Gastroesophageal sphincter (tissue), 3 donors: ENCODE measurements at regions not wholly inside any gene's neighbourhood (a gene's known extent, or its start where the extent isn't known, plus 50 kb on each side); places are given as distances from the start of the nearest gene placed in this dataset.

Source experiments
- CTCF ChIP-seq, 4 experiments: fragments of 200-600 bp in 2 of 4; fragments of 450-650 bp in 2 of 4; sonication (generic) in 1 of 4; IDR thresholded peaks; one replicate each; pipeline ENCODE4 v1.5.1; 2017 to 2019; ENCODE audit warnings: antibody characterized with exemption in 4 of 4, mild to moderate bottlenecking in 2 of 4, moderate library complexity in 2 of 4
- EP300 ChIP-seq: sonication (generic); formaldehyde crosslinking; IDR thresholded peaks from one replicate; pipeline ENCODE4 v1.6.1; 2017; ENCODE audit warnings: antibody characterized with exemption, mild to moderate bottlenecking
- POLR2A ChIP-seq, 2 donors: fragments of 450-650 bp; IDR thresholded peaks; one replicate each; pipeline ENCODE4 v1.6.1; 2017; ENCODE audit warnings: antibody characterized with exemption in 2 of 2, mild to moderate bottlenecking in 2 of 2, moderate library complexity in 1 of 2
- POLR2AphosphoS5 ChIP-seq: sonication (generic); formaldehyde crosslinking; IDR thresholded peaks from one replicate; pipeline ENCODE4 v1.6.1; 2017; ENCODE audit warnings: antibody characterized with exemption

- TF ChIP-seq CTCF (IDR thresholded peaks at IDR 0.05) = no peak
- TF ChIP-seq POLR2A (IDR thresholded peaks at IDR 0.05) = no peak
- TF ChIP-seq POLR2AphosphoS5 = no peak
- TF ChIP-seq EP300 = no peak
Observed at GRCh38 chr20:7231303-7231702, 463.8 kb downstream of the BMP2 start.
